ENCODE measurements at regions not wholly inside any gene's neighbourhood (a gene's known extent, or its start where the extent isn't known, plus 50 kb on each side); places are given as distances from the start of the nearest gene placed in this dataset.

- TF ChIP-seq CTCF (IDR thresholded peaks at IDR 0.05) (no peak), POLR2A (IDR thresholded peaks at IDR 0.05) (no peak)
Measured at GRCh38 chr2:11008773-11009172, 97.0 kb downstream of the KCNF1 start.
